HEK293T (cell line): ENCODE measurements at regions not wholly inside any gene's neighbourhood (a gene's known extent, or its start where the extent isn't known, plus 50 kb on each side); places are given as distances from the start of the nearest gene placed in this dataset.

Experiments used
- CTCF ChIA-PET: fragments of 350-600 bp; formaldehyde crosslinking; extraction: SDS; loops from one replicate; lab custom pipeline; 2021; ENCODE audit warnings: antibody characterized with exemption, inconsistent platforms; lab: Yijun Ruan, JAX
- POLR2A ChIA-PET: fragments of 350-600 bp; formaldehyde crosslinking; extraction: SDS; loops from one replicate; lab custom pipeline; 2020; ENCODE audit warnings: antibody characterized with exemption, inconsistent platforms; lab: Yijun Ruan, JAX
- DNase-seq: peaks from one replicate; pipeline ENCODE4 v3.0.0; 2012; ENCODE audit warnings: mixed read lengths; ENCODE audit errors: extremely low spot score
- ARNT ChIP-seq: fragments of 450-650 bp; IDR thresholded peaks from 2 replicates; pipeline ENCODE4 v1.6.1; 2017; ENCODE audit warnings: mild to moderate bottlenecking
- BHLHE40 ChIP-seq: fragments of 450-650 bp; IDR thresholded peaks from 2 replicates; pipeline ENCODE4 v1.6.1; 2016; ENCODE audit warnings: mild to moderate bottlenecking, moderate library complexity, borderline replicate concordance
- CTBP1 ChIP-seq: fragments of 450-650 bp; IDR thresholded peaks from 2 replicates; pipeline ENCODE4 v1.6.1; 2016; ENCODE audit warnings: borderline replicate concordance
- ELF4 ChIP-seq: fragments of 450-650 bp; IDR thresholded peaks from 2 replicates; pipeline ENCODE4 v1.6.1; 2017; ENCODE audit warnings: antibody characterized with exemption
- FOXA1 ChIP-seq: fragments of 450-650 bp; IDR thresholded peaks from 2 replicates; pipeline ENCODE4 v1.6.1; 2016; ENCODE audit warnings: mild to moderate bottlenecking
- FOXK2 ChIP-seq: fragments of 450-650 bp; IDR thresholded peaks from 2 replicates; pipeline ENCODE4 v1.6.1; 2016; ENCODE audit warnings: mild to moderate bottlenecking
- FOXM1 ChIP-seq: fragments of 450-650 bp; IDR thresholded peaks from 2 replicates; pipeline ENCODE4 v1.6.1; 2017; ENCODE audit warnings: mild to moderate bottlenecking, borderline replicate concordance
- HDGF ChIP-seq: fragments of 450-650 bp; IDR thresholded peaks from 2 replicates; pipeline ENCODE4 v1.6.1; 2017; ENCODE audit warnings: antibody characterized with exemption, borderline replicate concordance
- L3MBTL2 ChIP-seq: fragments of 450-650 bp; conservative IDR thresholded peaks from 2 replicates; pipeline ENCODE4 v1.6.1; 2016; ENCODE audit warnings: mild to moderate bottlenecking
- LEF1 ChIP-seq: fragments of 450-650 bp; IDR thresholded peaks from 2 replicates; pipeline ENCODE4 v1.6.1; 2017; ENCODE audit warnings: mild to moderate bottlenecking, borderline replicate concordance
- NFRKB ChIP-seq: fragments of 450-650 bp; IDR thresholded peaks from 2 replicates; pipeline ENCODE4 v1.6.1; 2016; ENCODE audit warnings: mild to moderate bottlenecking, moderate library complexity
- SP1 ChIP-seq: fragments of 450-650 bp; IDR thresholded peaks from 2 replicates; pipeline ENCODE4 v1.6.1; 2017
- SUZ12 ChIP-seq: fragments of 450-650 bp; IDR thresholded peaks from 2 replicates; pipeline ENCODE4 v1.6.1; 2016; ENCODE audit warnings: mild to moderate bottlenecking
- TARDBP ChIP-seq: fragments of 450-650 bp; IDR thresholded peaks from 2 replicates; pipeline ENCODE4 v1.6.1; 2016
- ZNF384 ChIP-seq: fragments of 450-650 bp; IDR thresholded peaks from 2 replicates; pipeline ENCODE4 v1.6.1; 2016
- TF ChIP-seq, protein P1 (sequence below): fragments of 450-650 bp; IDR thresholded peaks from 2 replicates; pipeline ENCODE4 v1.6.1; 2016

DNA sequence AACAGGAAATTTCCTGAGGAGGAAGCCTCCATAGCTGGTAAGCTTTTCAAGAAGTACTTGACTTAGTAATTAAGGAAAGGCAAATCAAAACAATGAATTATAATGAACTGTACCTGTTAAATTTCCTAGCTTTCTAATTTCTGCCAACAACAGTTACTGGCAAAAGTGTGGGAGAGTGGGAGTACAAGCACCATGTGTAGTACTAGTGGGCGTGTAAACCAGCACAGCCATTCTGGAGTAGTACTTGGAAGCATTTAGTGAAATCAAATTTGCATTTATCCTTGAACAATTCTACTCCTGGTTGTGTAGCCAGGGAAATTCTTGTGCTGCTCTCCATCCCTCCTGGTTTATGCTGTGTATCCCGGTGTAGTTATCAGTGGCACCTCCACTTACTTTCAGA is 190.8 kb downstream of the PRDM2 start:
- DNase-seq: no peak
- TF ChIP-seq ZNF384 (no peak), FOXK2 (no peak), ARNT (no peak)
- CTCF ChIA-PET: no interaction called here
- POLR2A ChIA-PET: no interaction called here

DNA sequence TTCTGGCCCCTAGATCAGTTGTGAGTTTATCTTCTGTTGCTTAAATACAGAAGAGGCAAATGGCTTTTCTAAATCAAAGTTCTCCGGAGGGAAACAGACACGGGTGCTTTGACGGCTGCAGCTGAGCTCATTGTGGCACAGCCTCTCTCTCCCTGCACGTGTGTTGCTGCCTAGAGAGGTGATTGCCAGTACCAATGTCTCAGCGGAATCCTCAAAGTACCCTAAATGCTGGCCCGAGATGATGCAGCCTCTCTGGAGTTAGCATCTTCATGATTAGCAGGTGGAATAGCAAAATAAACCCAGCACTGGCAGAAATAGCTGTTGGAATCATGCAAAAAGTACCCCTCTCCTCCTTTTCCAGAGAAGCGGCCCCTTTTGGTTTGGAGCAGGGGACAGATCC is 192.2 kb downstream of the PRDM2 start:
- POLR2A ChIA-PET: no interaction called here
- DNase-seq: no peak
- no peak for TF ChIP-seq FOXM1
- TF ChIP-seq LEF1: no peak
- no peak for TF ChIP-seq SP1
- TF ChIP-seq ARNT: no peak
- TF ChIP-seq ZNF384: no peak
- TF ChIP-seq, protein P1, sequence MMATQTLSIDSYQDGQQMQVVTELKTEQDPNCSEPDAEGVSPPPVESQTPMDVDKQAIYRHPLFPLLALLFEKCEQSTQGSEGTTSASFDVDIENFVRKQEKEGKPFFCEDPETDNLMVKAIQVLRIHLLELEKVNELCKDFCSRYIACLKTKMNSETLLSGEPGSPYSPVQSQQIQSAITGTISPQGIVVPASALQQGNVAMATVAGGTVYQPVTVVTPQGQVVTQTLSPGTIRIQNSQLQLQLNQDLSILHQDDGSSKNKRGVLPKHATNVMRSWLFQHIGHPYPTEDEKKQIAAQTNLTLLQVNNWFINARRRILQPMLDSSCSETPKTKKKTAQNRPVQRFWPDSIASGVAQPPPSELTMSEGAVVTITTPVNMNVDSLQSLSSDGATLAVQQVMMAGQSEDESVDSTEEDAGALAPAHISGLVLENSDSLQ: no peak
- TF ChIP-seq CTBP1: no peak
- no peak for TF ChIP-seq HDGF
- TF ChIP-seq TARDBP: no peak
- TF ChIP-seq ELF4: no peak
- no peak for TF ChIP-seq L3MBTL2
- TF ChIP-seq SUZ12: no peak
- no peak for TF ChIP-seq FOXA1
- no peak for TF ChIP-seq NFRKB
- no peak for TF ChIP-seq FOXK2
- TF ChIP-seq BHLHE40: no peak
- CTCF ChIA-PET: no interaction called here

DNA sequence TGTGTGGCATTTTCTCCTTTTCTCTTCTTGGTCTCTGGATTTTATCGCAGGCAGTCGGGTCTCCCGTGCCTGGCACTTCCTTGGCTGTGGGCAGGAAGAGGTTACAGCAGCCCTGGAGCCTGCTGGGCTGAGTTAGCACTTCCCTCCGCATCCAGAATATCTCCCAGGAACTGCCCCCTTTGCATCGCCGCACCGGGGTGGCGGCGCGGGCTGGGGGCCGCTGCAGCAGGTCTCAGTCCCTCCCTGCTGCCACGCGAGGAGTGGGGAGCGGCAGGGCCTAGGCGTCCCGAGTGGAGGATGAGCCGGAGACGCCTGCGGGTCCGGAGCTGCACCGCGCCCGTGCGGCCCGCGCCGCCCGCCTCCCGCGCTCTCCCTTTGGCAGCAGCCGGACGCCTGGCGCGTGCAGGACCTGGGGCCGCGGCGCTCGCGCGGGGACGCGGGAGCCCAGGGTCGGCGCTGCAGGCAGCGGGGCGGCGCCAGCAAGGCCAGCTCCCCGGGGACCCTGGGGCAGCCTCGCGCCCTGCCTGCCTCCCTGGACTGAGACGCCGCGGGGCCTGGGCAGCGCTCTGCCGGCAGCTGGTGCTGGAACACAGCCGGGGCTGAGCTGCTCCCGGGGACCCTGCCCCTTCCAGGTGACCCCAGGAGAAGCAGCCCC is 192.8 kb downstream of the PRDM2 start:
- peak; percentile 58 for DNase-seq
- POLR2A ChIA-PET: no interaction called here
- CTCF ChIA-PET: no interaction called here
- TF ChIP-seq ELF4 (no peak), TARDBP (no peak)

DNA sequence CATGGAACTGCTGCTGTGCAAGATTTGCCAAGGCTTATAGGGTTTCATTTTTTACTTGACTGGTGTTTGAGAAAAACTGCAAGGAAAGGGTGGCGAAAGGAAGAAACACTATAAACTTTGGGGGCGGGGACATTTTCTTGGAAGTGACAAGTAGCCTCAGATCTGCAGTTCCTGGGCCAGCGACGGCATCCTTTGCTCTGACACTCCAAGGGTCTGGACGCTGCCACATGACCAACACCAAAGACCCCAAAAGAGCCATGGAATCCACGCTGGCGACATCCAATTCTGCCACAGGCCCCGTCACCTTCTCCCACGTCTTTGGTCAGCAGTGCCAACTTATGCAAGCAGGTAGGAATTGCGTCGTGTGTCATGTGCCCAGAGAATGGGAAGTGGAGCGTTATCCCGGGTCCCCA is 193.4 kb downstream of the PRDM2 start:
- no peak for TF ChIP-seq SP1
- TF ChIP-seq TARDBP: no peak
- TF ChIP-seq ELF4: no peak
- no peak for TF ChIP-seq NFRKB
- no peak for TF ChIP-seq ZNF384
- no peak for TF ChIP-seq HDGF
- no peak for TF ChIP-seq CTBP1
- TF ChIP-seq FOXM1: no peak
- no peak for TF ChIP-seq ARNT
- TF ChIP-seq, protein P1: no peak
- TF ChIP-seq LEF1: no peak
- TF ChIP-seq SUZ12: no peak
- no peak for TF ChIP-seq L3MBTL2
- no peak for TF ChIP-seq FOXA1
- no peak for TF ChIP-seq BHLHE40
- TF ChIP-seq FOXK2: no peak
- no peak for DNase-seq
- CTCF ChIA-PET: no interaction called here
- POLR2A ChIA-PET: no interaction called here

DNA sequence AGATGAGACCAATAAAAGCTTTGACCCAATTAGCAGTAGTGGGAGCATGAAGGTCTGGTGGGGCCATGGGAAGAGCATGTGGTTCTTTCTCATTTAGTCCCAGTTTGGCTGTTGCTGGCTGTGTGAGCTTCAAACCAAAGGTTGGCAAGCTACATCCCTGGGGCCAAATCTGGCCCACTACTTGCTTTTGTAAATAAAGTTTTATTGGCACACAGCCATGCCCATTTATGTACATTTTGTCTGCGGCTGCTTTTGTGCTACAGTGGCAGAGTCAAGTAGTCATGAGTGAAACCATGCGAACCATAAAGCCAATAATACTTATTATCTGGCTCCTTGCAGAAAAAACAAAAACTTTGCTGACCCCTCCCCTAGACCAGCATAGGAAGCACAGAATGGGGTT is 196.9 kb downstream of the PRDM2 start:
- DNase-seq: no peak
- ChIA-PET CTCF (no interaction called here), POLR2A (no interaction called here)
- no peak for TF ChIP-seq FOXK2

DNA sequence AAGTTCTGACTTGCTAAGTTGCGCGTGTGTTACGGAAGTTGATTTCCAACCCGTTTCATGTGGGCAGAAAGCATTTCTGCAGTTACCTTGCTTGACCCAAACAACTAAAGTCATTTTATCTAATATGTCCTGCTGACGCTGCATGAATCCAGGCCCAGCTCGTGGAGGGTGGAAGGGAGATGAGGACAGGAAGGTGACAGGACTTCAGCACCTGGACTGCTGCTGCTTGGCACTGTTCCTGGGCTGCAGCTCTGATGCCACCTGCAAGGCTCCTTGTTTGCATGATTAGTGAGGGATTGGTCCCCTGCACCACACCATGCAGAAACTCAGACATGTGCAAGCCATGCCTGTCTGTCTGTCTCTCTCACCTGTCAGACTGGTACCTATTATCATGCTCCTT is 198.4 kb downstream of the PRDM2 start:
- POLR2A ChIA-PET: no interaction called here

DNA sequence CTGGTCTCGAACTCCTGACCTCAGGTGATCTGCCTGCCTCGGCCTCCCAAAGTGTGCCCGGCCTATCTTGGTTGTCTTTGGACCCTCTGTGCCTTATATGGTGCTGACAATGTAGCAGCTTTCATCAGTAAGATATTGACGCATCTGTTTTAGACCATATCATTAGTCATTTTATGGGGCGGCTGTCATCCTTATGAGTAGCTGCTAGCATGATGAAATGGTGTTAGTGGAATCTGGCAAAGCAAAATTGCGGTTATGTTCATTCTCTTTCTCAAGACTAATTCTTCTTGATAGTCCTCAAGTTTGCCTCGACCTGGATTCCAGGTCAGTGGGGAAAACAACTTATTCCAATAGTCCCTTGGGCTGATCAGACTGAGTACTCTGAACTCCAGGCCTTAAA is 199.9 kb downstream of the PRDM2 start:
- no peak for TF ChIP-seq ZNF384
- TF ChIP-seq SUZ12: no peak
- no peak for TF ChIP-seq NFRKB
- TF ChIP-seq SP1: no peak
- TF ChIP-seq HDGF: no peak
- no peak for TF ChIP-seq LEF1
- TF ChIP-seq L3MBTL2: no peak
- TF ChIP-seq CTBP1: no peak
- TF ChIP-seq, protein P1: no peak
- TF ChIP-seq TARDBP: no peak
- no peak for TF ChIP-seq ELF4
- TF ChIP-seq FOXA1: no peak
- ChIA-PET CTCF (no interaction called here), POLR2A (no interaction called here)
- no peak for DNase-seq

More for the DNA sequence above, 198.4 kb downstream of the PRDM2 start:
- CTCF ChIA-PET: no interaction called here
- DNase-seq: no peak
- TF ChIP-seq FOXM1 (no peak), BHLHE40 (no peak), ZNF384 (no peak)
- TF ChIP-seq, protein P1: no peak
